ENCODE measurements at regions not wholly inside any gene's neighbourhood (a gene's known extent, or its start where the extent isn't known, plus 50 kb on each side); places are given as distances from the start of the nearest gene placed in this dataset.

- peak; percentile 8 for DNase-seq (ENCODE audit: low read depth)
- H3K4me3 ChIP-seq (ENCODE audit: low read depth, low read length): no peak overlapping the region
- TF ChIP-seq CTCF (IDR thresholded peaks at IDR 0.05; ENCODE audit: insufficient read depth, low read depth, low read length, missing control alignments): peak; percentile 9
Observed at GRCh38 chr14:106210650-106211049, 684.3 kb downstream of the TMEM121 start.

GRCh38 chr14:106211334-106211900, 685.0 kb downstream of the TMEM121 start:
- no peak overlapping the region for H3K4me3 ChIP-seq (ENCODE audit: low read depth, low read length)
- no peak for TF ChIP-seq CTCF (IDR thresholded peaks at IDR 0.05; ENCODE audit: insufficient read depth, low read depth, low read length, missing control alignments)
- DNase-seq (ENCODE audit: low read depth): no peak

- no peak for DNase-seq (ENCODE audit: low read depth)
Observed at GRCh38 chr14:106215229-106215628, 688.8 kb downstream of the TMEM121 start.

GRCh38 chr14:106216679-106217078, 690.3 kb downstream of the TMEM121 start:
- TF ChIP-seq CTCF (IDR thresholded peaks at IDR 0.05; ENCODE audit: insufficient read depth, low read depth, low read length, missing control alignments): no peak
- no peak for DNase-seq (ENCODE audit: low read depth)

More at GRCh38 chr14:106215229-106215628, 688.8 kb downstream of the TMEM121 start:
- no peak overlapping the region for H3K4me3 ChIP-seq (ENCODE audit: low read depth, low read length)
- no peak for TF ChIP-seq CTCF (IDR thresholded peaks at IDR 0.05; ENCODE audit: insufficient read depth, low read depth, low read length, missing control alignments)

GRCh38 chr14:106218174-106218573, 691.8 kb downstream of the TMEM121 start:
- DNase-seq (ENCODE audit: low read depth): no peak
- H3K4me3 ChIP-seq (ENCODE audit: low read depth, low read length): no peak overlapping the region
- no peak for TF ChIP-seq CTCF (IDR thresholded peaks at IDR 0.05; ENCODE audit: insufficient read depth, low read depth, low read length, missing control alignments)

More at GRCh38 chr14:106216679-106217078, 690.3 kb downstream of the TMEM121 start:
- no peak overlapping the region for H3K4me3 ChIP-seq (ENCODE audit: low read depth, low read length)

- no peak for TF ChIP-seq CTCF (IDR thresholded peaks at IDR 0.05; ENCODE audit: insufficient read depth, low read depth, low read length, missing control alignments)
- H3K4me3 ChIP-seq (ENCODE audit: low read depth, low read length): no peak overlapping the region
- no peak for DNase-seq (ENCODE audit: low read depth)
Observed at GRCh38 chr14:106222311-106222710, 695.9 kb downstream of the TMEM121 start.

GRCh38 chr14:106222731-106223130, 696.3 kb downstream of the TMEM121 start:
- TF ChIP-seq CTCF (IDR thresholded peaks at IDR 0.05; ENCODE audit: insufficient read depth, low read depth, low read length, missing control alignments): no peak
- DNase-seq (ENCODE audit: low read depth): no peak
- no peak overlapping the region for H3K4me3 ChIP-seq (ENCODE audit: low read depth, low read length)
